Ovary (tissue), 3 donors: ENCODE measurements at regions not wholly inside any gene's neighbourhood (a gene's known extent, or its start where the extent isn't known, plus 50 kb on each side); places are given as distances from the start of the nearest gene placed in this dataset.

Experiments used
- EP300 ChIP-seq: sonication (generic); formaldehyde crosslinking; IDR thresholded peaks from one replicate; pipeline ENCODE4 v1.6.1; 2017; ENCODE audit warnings: antibody characterized with exemption
- POLR2A ChIP-seq: fragments of 450-650 bp; IDR thresholded peaks from one replicate; pipeline ENCODE4 v1.6.1; 2017; ENCODE audit warnings: antibody characterized with exemption, mild to moderate bottlenecking, moderate library complexity
- TF ChIP-seq, protein P1 (sequence below), 3 donors: fragments of 450-650 bp in 2 of 3; fragments of 200-600 bp in 1 of 3; IDR thresholded peaks; one replicate each; pipeline versions ENCODE4 v1.5.1 to v1.8.0; 2016 to 2022; ENCODE audit warnings: antibody characterized with exemption in 3 of 3, mild to moderate bottlenecking in 1 of 3
- donor health status: DM: no; HTN: no; CAD: no.

DNA sequence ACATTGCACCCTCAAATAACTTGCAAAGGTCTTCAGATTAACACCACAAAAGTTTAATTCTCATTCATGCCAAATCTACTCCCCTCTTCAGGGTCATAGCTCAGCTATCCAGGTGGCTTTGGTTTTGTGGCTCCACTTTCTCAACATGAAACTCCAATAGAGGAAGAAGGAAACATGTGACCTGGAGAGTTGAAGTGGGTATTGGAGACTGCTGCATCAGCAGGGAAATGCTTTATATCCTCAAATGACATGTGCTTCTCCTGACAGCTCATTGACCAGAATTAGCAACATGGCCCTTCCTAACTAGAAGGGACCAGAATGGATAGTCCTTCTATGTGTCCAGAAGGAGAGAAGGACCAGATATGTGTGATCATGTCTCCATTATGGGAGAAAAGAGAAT lies 73.6 kb downstream of the TLR4 start:
- no peak for TF ChIP-seq POLR2A
- TF ChIP-seq, protein P1, sequence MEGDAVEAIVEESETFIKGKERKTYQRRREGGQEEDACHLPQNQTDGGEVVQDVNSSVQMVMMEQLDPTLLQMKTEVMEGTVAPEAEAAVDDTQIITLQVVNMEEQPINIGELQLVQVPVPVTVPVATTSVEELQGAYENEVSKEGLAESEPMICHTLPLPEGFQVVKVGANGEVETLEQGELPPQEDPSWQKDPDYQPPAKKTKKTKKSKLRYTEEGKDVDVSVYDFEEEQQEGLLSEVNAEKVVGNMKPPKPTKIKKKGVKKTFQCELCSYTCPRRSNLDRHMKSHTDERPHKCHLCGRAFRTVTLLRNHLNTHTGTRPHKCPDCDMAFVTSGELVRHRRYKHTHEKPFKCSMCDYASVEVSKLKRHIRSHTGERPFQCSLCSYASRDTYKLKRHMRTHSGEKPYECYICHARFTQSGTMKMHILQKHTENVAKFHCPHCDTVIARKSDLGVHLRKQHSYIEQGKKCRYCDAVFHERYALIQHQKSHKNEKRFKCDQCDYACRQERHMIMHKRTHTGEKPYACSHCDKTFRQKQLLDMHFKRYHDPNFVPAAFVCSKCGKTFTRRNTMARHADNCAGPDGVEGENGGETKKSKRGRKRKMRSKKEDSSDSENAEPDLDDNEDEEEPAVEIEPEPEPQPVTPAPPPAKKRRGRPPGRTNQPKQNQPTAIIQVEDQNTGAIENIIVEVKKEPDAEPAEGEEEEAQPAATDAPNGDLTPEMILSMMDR (IDR thresholded peaks at IDR 0.05) = no peak
- no peak for TF ChIP-seq EP300
